Astrocyte (in vitro differentiated cells and primary cell): ENCODE measurements at regions not wholly inside any gene's neighbourhood (a gene's known extent, or its start where the extent isn't known, plus 50 kb on each side); places are given as distances from the start of the nearest gene placed in this dataset.

Source experiments
- DNase-seq: peaks from one replicate; pipeline ENCODE4 v3.0.0-alpha.2; 2010; ENCODE audit warnings: low read depth
- FAIRE-seq: peaks from 2 replicates; lab custom pipeline; 2011; peaks lifted over from hg19 to GRCh38; lab: Jason Lieb, UNC
- H2AFZ ChIP-seq: 2 replicates; pipeline ENCODE4 v1.6.0; 2012; ENCODE audit warnings: low read depth, low read length, inconsistent platforms
- H3K27ac ChIP-seq: 2 replicates; pipeline ENCODE4 v1.5.1; 2011; ENCODE audit warnings: low read depth, low read length, inconsistent platforms
- H3K27me3 ChIP-seq: 2 replicates; pipeline ENCODE4 v1.6.0; 2011; ENCODE audit warnings: low read length, inconsistent platforms; ENCODE audit not compliant: insufficient read depth
- H3K36me3 ChIP-seq: 2 replicates; pipeline ENCODE4 v1.5.1; 2011; ENCODE audit warnings: low read length, inconsistent platforms; ENCODE audit not compliant: insufficient read depth
- H3K4me1 ChIP-seq: 2 replicates; pipeline ENCODE4 v1.5.1; 2011; ENCODE audit warnings: low read length, inconsistent platforms; ENCODE audit not compliant: insufficient read depth
- H3K4me2 ChIP-seq: 2 replicates; pipeline ENCODE4 v1.6.0; 2012; ENCODE audit warnings: low read length, inconsistent platforms
- H3K4me3 ChIP-seq: 2 replicates; pipeline ENCODE4 v1.5.1; 2011; ENCODE audit warnings: low read depth, mild to moderate bottlenecking, low read length, inconsistent platforms; ENCODE audit not compliant: insufficient read depth
- H3K79me2 ChIP-seq: 2 replicates; pipeline ENCODE4 v1.6.0; 2012; ENCODE audit warnings: mild to moderate bottlenecking, low read length, inconsistent platforms; ENCODE audit not compliant: insufficient read depth
- H3K9ac ChIP-seq: 2 replicates; pipeline ENCODE4 v1.6.0; 2012; ENCODE audit warnings: mild to moderate bottlenecking, low read length, inconsistent platforms
- H3K9me3 ChIP-seq: 2 replicates; pipeline ENCODE4 v1.5.1; 2012; ENCODE audit warnings: low read depth, mild to moderate bottlenecking, low read length, inconsistent platforms; ENCODE audit not compliant: insufficient read depth
- H4K20me1 ChIP-seq: 2 replicates; pipeline ENCODE4 v1.6.0; 2012; ENCODE audit warnings: low read length, inconsistent platforms; ENCODE audit not compliant: insufficient read depth
- H3K27ac Mint-ChIP-seq: one replicate; pipeline ENCODE4 v1.8.0; 2021; ENCODE audit warnings: mild to moderate bottlenecking, mixed read lengths; ENCODE audit not compliant: unreplicated experiment
- H3K27me3 Mint-ChIP-seq: one replicate; pipeline ENCODE4 v1.8.0; 2021; ENCODE audit warnings: low read depth, mixed read lengths; ENCODE audit not compliant: unreplicated experiment
- H3K36me3 Mint-ChIP-seq: one replicate; pipeline ENCODE4 v1.8.0; 2021; ENCODE audit warnings: low read depth, mixed read lengths; ENCODE audit not compliant: unreplicated experiment
- H3K4me1 Mint-ChIP-seq: one replicate; pipeline ENCODE4 v1.8.0; 2021; ENCODE audit warnings: low read depth, mixed read lengths; ENCODE audit not compliant: unreplicated experiment
- H3K4me3 Mint-ChIP-seq: one replicate; pipeline ENCODE4 v1.8.0; 2021; ENCODE audit warnings: mild to moderate bottlenecking, moderate library complexity, mixed read lengths; ENCODE audit not compliant: unreplicated experiment
- H3K9me3 Mint-ChIP-seq: one replicate; pipeline ENCODE4 v1.8.0; 2021; ENCODE audit warnings: mild to moderate bottlenecking, mixed read lengths; ENCODE audit not compliant: unreplicated experiment
- CTCF ChIP-seq: IDR thresholded peaks from 2 replicates; pipeline ENCODE4 v1.5.1; 2011; ENCODE audit warnings: low read depth, mild to moderate bottlenecking, inconsistent platforms, low read length, moderate library complexity; ENCODE audit not compliant: insufficient read depth
- EZH2 ChIP-seq: IDR thresholded peaks from 2 replicates; pipeline ENCODE4 v1.6.1; 2012; ENCODE audit warnings: mild to moderate bottlenecking, low read length, inconsistent platforms; ENCODE audit not compliant: insufficient read depth

- no peak overlapping the region for H3K4me3 Mint-ChIP-seq
- Histone ChIP-seq H3K79me2 (no peaks in the 10 kb centered on the region), H3K27me3 (no peaks in the 10 kb centered on the region), H3K4me3 (no peak overlapping the region), H4K20me1 (no peaks in the 10 kb centered on the region), H2AFZ (peak overlapping the region; percentile 4), H3K9me3 (no peaks in the 10 kb centered on the region), H3K36me3 (no peaks in the 10 kb centered on the region), H3K4me2 (peak overlapping the region; percentile 28), H3K9ac (no peak overlapping the region), H3K4me1 (no peaks in the 10 kb centered on the region), H3K27ac (no peak overlapping the region)
- no peak overlapping the region for H3K27ac Mint-ChIP-seq
- DNase-seq (no peak), FAIRE-seq (no peak)
- no peaks in the 10 kb centered on the region for H3K36me3 Mint-ChIP-seq
- H3K9me3 Mint-ChIP-seq: peaks cover 2% of the 10 kb centered on the region
- TF ChIP-seq EZH2: no peak
- TF ChIP-seq CTCF: no peak
- H3K27me3 Mint-ChIP-seq: peaks cover 3% of the 10 kb centered on the region
- peaks cover 9% of the 10 kb centered on the region for H3K4me1 Mint-ChIP-seq
Observed at GRCh38 chr1:83641206-83641658, 357.7 kb downstream of the TTLL7 start.

- no peak overlapping the region for H3K4me3 Mint-ChIP-seq
- H3K36me3 Mint-ChIP-seq: no peaks in the 10 kb centered on the region
- no peaks in the 10 kb centered on the region for H3K36me3 ChIP-seq
- DNase-seq (no peak), FAIRE-seq (no peak)
- H3K4me1 ChIP-seq: no peaks in the 10 kb centered on the region
- H3K9ac ChIP-seq: no peak overlapping the region
- peaks cover 9% of the 10 kb centered on the region for H3K4me1 Mint-ChIP-seq
- no peaks in the 10 kb centered on the region for H3K9me3 ChIP-seq
- H3K79me2 ChIP-seq: no peaks in the 10 kb centered on the region
- H3K27ac Mint-ChIP-seq: no peak overlapping the region
- no peaks in the 10 kb centered on the region for H4K20me1 ChIP-seq
- peaks cover 2% of the 10 kb centered on the region for H3K9me3 Mint-ChIP-seq
- no peak overlapping the region for H3K4me3 ChIP-seq
- no peak overlapping the region for H3K27ac ChIP-seq
- H2AFZ ChIP-seq: no peak overlapping the region
- H3K27me3 Mint-ChIP-seq: peaks cover 3% of the 10 kb centered on the region
- no peak overlapping the region for H3K4me2 ChIP-seq
- TF ChIP-seq EZH2 (no peak), CTCF (no peak)
- no peaks in the 10 kb centered on the region for H3K27me3 ChIP-seq
Observed at GRCh38 chr1:83639785-83640184, 359.1 kb downstream of the TTLL7 start.

GRCh38 chr1:83637586-83637985 is 361.3 kb downstream of the TTLL7 start:
- Histone ChIP-seq H3K4me1 (no peaks in the 10 kb centered on the region), H3K36me3 (no peaks in the 10 kb centered on the region), H2AFZ (no peak overlapping the region), H3K27ac (no peak overlapping the region), H3K27me3 (no peaks in the 10 kb centered on the region), H3K4me3 (no peak overlapping the region), H3K9ac (no peak overlapping the region), H3K9me3 (no peaks in the 10 kb centered on the region), H4K20me1 (no peaks in the 10 kb centered on the region), H3K79me2 (no peaks in the 10 kb centered on the region), H3K4me2 (no peak overlapping the region)
- Mint-ChIP-seq H3K4me1 (peaks cover 9% of the 10 kb centered on the region), H3K9me3 (no peaks in the 10 kb centered on the region), H3K4me3 (no peak overlapping the region), H3K27ac (no peak overlapping the region), H3K36me3 (no peaks in the 10 kb centered on the region), H3K27me3 (peaks cover 3% of the 10 kb centered on the region)
- no peak for DNase-seq
- no peak for TF ChIP-seq EZH2
- no peak for TF ChIP-seq CTCF
- FAIRE-seq: no peak
